ENCODE measurements at regions not wholly inside any gene's neighbourhood (a gene's known extent, or its start where the extent isn't known, plus 50 kb on each side); places are given as distances from the start of the nearest gene placed in this dataset.

- no peak for DNase-seq (ENCODE audit: low read depth in 2 of 2)
These were observed 603.3 kb downstream of the PCDH18 start for GRCh38 chr4:136928957-136929411.

DNA sequence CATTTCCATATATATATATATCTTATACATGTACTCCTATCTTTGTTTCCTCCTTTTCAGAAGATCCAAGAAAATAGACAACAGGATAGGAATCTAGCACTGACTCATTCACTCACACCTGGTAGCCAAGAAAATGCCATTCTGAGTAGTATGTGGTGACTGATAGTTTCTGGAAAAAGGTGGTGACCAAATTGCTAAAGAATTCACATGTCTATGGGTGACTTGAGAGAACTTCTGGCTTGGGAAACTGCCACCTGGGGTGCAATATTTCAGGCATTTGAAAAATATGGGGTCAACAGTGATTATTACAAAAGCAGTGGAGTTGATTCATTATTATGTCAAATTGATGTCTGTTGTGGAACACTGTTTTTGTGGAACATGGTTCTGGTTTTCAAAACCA, 605.1 kb downstream of the PCDH18 start:
- DNase-seq (ENCODE audit: low read depth in 2 of 2): peak; percentile 27 to 30

DNA sequence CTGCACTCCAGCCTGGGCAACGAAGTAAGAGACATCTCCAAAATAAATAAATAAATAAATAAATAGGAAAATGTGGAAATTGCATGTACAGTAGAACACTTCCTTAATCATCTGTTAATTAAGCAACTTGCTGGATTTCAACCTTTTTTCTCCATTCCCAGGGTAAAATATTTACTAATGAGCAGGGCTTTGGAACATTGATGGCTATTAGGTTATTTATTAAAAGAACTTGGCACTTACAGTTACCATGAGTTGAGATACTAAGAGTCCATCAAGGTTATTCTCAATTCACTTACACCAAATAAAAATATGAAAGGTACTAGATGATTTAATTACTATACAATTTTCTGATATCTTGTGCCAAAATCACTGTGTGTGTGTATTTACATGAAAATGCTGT, 607.1 kb downstream of the PCDH18 start:
- DNase-seq (ENCODE audit: low read depth in 2 of 2): no peak

- no peak for DNase-seq (ENCODE audit: low read depth in 2 of 2)
These were observed 610.2 kb downstream of the PCDH18 start for GRCh38 chr4:136922066-136922465.

GRCh38 chr4:136920092-136920881, 612.0 kb downstream of the PCDH18 start:
- no peak for DNase-seq (ENCODE audit: low read depth in 2 of 2)

GRCh38 chr4:136918772-136919171, 613.5 kb downstream of the PCDH18 start:
- DNase-seq (ENCODE audit: low read depth in 2 of 2): no peak

DNA sequence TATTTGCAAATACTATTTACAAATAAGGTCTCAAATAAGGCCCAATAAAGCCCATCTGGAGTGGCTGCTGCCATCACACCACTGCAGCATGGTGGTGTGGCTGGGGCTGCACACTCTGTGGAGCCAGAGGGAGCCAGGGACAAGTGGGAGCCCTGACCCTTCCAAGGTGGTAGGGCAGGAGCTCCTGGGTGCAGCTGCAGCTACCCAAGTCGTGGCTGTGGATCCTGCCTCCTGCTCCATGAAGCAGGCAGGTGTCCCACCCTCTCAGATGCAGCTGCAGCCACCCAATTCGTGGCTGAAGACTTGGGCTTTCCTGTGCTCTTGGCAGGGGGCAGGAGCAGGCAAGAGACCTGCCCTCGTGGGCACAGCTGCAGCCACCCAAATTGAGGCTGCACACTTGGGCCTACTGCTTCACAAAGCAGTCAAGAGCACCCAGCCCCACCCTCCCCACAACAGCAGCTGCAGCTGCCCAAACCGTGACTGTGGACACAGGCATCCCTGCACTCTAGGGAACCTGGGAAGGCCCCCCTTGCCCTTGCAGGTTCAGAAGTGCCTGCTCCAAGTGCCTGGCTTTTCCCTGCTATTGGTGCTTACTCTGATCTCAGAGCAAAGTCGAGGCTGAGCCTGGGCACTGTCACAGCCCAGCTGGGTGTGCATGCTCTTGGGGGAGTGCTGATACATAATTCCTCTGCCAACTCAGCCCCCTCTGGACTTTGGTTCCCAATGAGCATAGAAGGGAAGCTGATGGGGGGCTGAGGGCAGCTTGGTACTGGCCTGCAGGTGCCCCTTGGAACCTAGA, 614.8 kb downstream of the PCDH18 start:
- DNase-seq (ENCODE audit: low read depth in 2 of 2): no peak

GRCh38 chr4:136909626-136910025, 622.7 kb downstream of the PCDH18 start:
- DNase-seq (ENCODE audit: low read depth in 2 of 2): no peak

GRCh38 chr4:136908122-136908521, 624.2 kb downstream of the PCDH18 start:
- no peak for DNase-seq (ENCODE audit: low read depth in 2 of 2)

DNA sequence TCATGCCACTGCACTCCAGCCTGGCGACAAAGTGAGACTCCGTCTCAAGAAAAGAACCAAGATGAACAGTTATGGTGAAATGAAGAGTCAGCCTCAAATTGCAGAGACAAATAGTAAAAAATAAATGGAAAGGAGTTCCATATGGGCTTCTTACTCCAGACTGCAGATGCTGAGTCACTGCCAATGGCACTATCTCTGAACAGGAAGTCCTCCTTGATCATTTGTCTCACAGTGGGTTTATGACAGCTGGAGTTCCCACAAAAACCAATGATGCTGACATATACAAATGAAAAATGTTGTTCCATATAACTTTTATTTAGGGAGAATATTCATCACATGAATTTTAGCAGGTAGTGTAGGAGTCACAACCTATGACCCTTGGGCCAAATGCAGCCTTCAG, 631.6 kb downstream of the PCDH18 start:
- DNase-seq (ENCODE audit: low read depth in 2 of 2): peak; percentile 3 to 5

- DNase-seq (ENCODE audit: low read depth in 2 of 2): no peak
These were observed 633.6 kb downstream of the PCDH18 start for GRCh38 chr4:136898590-136899248.

DNA sequence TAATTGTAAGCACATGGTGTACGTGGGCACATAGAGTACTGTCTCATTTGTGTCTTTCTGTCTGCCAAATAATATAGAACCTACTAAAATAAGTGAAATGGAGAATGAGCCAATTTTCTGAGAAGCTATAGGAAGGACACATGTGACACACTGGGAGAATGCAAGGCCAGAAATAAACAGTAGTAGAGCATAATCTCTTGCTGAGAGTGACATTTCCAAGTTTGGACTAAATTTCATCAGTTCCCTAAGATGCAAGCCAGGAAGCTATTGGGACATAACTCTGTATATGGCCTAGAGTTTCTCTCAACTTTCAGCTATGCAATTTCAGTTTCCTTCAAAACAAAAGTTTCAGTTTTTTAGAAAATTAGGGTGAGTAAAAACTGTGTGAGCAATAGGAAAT, 638.7 kb downstream of the PCDH18 start:
- DNase-seq (ENCODE audit: low read depth in 2 of 2): no peak

GRCh38 chr4:136881666-136882065, 650.6 kb downstream of the PCDH18 start:
- DNase-seq (ENCODE audit: low read depth in 2 of 2): no peak

DNA sequence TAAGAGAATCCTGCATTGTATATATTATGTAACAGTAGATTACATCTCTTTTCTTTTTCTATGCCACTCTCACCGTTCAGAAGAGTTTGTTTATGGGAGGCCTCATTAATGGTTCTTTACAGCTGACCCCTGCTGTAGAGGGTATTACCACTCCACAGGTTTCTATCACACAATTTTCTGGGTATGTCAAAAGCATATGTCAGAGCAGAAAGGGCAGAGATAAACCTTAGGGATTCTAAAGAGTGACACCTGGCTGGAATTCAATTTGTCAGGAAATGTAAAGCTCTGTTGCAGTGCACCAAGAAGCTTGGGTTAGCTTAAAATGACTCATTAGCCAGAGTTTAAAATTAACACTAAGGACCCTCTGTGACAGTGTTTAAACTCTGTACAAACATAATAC, 658.7 kb downstream of the PCDH18 start:
- DNase-seq (ENCODE audit: low read depth in 2 of 2): no peak

- DNase-seq (ENCODE audit: low read depth in 2 of 2): no peak
These were observed 664.8 kb downstream of the PCDH18 start for GRCh38 chr4:136867465-136867864.

GRCh38 chr4:136865526-136865925, 666.8 kb downstream of the PCDH18 start:
- no peak for DNase-seq (ENCODE audit: low read depth in 2 of 2)

DNA sequence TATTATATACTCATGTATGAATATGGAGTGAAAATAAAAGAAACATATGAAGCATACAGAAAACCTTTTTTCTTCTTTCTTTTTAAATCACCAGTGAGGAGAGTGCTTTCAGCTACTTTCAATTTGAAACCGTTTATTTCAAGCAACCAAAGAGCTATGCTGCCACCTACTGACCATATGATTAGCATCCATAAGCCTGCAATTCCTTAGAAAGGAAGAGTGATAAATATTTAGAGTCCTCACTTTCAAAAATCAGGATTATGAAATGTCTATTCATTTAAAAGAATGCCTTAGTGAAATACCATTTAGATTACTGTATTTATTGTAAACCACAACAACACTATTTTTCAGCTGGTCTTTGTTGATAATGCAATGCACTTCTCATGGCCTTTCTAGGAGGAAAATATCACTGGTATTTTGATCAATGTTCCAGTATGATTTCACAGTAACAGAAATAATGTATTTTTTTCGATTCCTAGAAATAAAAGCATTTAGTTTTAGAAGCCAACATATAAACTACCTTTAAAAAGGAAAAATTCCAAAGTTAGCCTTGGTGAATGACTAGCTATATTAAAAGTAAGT, 667.6 kb downstream of the PCDH18 start:
- peak; percentile 61 to 72 for DNase-seq (ENCODE audit: low read depth in 2 of 2)

DNA sequence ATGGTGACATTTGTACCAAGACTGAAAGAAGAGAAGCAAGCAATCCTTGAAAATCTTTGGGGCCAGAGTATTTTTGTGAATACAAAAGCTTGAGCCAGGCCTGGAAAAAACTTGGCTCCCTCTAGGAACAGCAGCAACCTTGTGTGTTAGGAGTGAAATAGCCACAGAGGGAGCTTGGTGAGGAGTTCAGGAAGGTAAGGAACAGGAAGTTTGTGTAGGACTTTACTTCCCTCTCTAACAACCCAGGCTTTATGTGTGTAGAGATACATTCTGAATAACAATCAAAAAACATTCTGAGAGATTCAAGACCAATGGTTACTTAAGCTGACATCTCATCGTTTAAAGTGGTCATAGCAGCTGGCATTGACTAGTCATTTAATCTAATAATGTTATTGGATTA, 668.5 kb downstream of the PCDH18 start:
- no peak for DNase-seq (ENCODE audit: low read depth in 2 of 2)

DNA sequence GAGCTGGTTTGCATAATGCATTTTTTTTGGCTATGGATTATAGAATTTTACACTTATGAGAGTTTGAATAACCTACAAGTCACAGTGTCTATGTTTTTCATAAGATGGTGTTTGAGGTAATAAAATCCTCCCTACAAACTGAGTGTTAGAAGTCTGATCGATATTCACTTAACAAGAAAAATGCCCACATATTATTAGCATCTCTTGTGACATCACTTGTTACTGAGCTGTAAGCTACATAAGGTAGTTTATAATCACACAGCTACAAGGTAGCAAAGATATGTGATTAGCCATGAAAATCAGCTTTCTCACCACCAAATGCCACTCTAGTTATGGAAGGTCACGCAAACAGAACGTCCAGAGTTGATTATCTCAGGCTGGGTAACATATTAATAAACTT, 669.6 kb downstream of the PCDH18 start:
- no peak for DNase-seq (ENCODE audit: low read depth in 2 of 2)

DNA sequence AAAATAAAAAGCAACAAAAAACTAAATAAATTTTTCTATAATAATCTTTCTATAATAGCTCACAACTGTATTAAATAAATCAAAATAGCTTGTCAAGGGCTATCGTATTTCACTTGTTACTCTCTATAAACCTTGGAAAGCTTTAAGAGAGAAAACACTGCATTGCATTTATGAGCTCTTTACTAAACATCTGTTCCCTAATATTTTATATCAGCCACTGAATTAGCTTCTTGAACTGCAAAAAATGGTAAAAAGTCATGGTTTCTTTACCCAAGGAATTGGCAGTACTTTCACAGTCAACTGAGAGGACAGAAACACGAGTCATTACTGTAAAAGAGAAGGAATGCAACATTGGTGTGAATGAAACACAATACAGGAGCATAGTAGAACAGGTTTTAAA, 671.2 kb downstream of the PCDH18 start:
- DNase-seq (ENCODE audit: low read depth in 2 of 2): no peak

DNA sequence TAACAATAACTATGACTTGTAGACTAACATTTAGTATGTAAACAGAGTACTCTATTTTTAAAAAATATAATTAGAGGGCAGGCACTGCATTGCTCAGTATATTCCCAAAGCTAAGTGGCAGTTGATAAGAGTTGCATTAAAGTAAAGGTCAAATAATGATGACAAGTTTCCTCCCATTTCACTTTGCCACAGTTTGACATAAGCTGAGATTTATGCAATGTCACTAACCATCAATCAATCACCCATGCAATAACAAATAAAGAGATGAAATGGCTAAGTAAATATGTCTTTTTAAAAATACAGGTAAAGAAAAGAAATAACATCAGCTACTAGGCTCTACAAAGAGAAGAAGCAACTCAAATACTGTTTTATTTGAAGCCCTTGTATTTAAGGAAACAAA, 673.4 kb downstream of the PCDH18 start:
- no peak for DNase-seq (ENCODE audit: low read depth in 2 of 2)

DNA sequence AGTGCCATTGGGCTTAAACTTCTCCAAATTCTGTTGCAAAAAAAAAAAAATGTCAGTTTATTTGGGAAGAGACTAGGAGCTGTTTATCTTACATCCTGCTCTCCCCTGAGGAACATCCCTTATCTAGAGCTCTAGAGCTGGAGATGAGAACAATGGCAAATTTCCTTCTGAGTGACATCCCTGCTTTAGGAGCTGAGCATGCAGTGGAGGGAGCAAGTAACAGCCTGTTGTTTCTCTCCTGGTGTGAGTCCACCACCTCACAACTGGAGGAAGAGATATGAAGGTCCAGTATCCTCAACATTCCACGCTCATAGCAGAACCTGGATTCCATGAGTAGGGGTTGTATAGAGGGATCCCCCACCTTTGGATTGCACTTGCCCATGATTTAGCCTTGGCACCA, 676.4 kb downstream of the PCDH18 start:
- DNase-seq (ENCODE audit: low read depth in 2 of 2): no peak
